Left renal cortex interstitium (tissue), 4 donors: ENCODE measurements at regions not wholly inside any gene's neighbourhood (a gene's known extent, or its start where the extent isn't known, plus 50 kb on each side); places are given as distances from the start of the nearest gene placed in this dataset.
A peak's percentile ranks its signal among the peaks of the same experiment; 100 is the strongest.
"Not testable (repeated sequence)": the region's sequence is repeated elsewhere in the genome, so short reads cannot be mapped to it uniquely, and the experiment has no call there.

ENCODE experiments used
- DNase-seq, 4 donors: peaks; one replicate each; pipeline ENCODE4 v3.0.0-alpha.2; 2013; ENCODE audit warnings: low read depth in 4 of 4, low spot score in 2 of 4, missing footprints in 1 of 4

GRCh38 chr10:46740368-46740767, 161.4 kb downstream of the SYT15 start:
- DNase-seq, result not testable (repeated sequence)

GRCh38 chr10:46749003-46749402, 162.2 kb upstream of the PTPN20 start:
- DNase-seq, result not testable (repeated sequence)

GRCh38 chr10:46749470-46749869, 161.8 kb upstream of the PTPN20 start:
- not testable (repeated sequence) for DNase-seq

- DNase-seq, result not testable (repeated sequence)
Observed at GRCh38 chr10:46753763-46754162, 157.5 kb upstream of the PTPN20 start.

- not testable (repeated sequence) for DNase-seq
Observed at GRCh38 chr10:46761471-46761870, 149.8 kb upstream of the PTPN20 start.

GRCh38 chr10:46768515-46769291, 142.5 kb upstream of the PTPN20 start:
- DNase-seq, result not testable (repeated sequence)

GRCh38 chr10:46773178-46773896, 137.9 kb upstream of the PTPN20 start:
- DNase-seq, result not testable (repeated sequence)

GRCh38 chr10:46773897-46774236, 137.4 kb upstream of the PTPN20 start:
- DNase-seq, result not testable (repeated sequence)

- not testable (repeated sequence) for DNase-seq
Observed at GRCh38 chr10:46774366-46774765, 136.9 kb upstream of the PTPN20 start.

- not testable (repeated sequence) for DNase-seq
Observed at GRCh38 chr10:46774945-46775667, 136.1 kb upstream of the PTPN20 start.

- not testable (repeated sequence) for DNase-seq
Observed at GRCh38 chr10:46775668-46776059, 135.6 kb upstream of the PTPN20 start.

- DNase-seq, result peak in 2 of 4 donors; percentile 43 to 49
Observed at GRCh38 chr10:46779571-46779970, 131.7 kb upstream of the PTPN20 start.

- not testable (repeated sequence) for DNase-seq
Observed at GRCh38 chr10:46780164-46780563, 131.1 kb upstream of the PTPN20 start.

- not testable (repeated sequence) for DNase-seq
Observed at GRCh38 chr10:46781001-46781400, 130.2 kb upstream of the PTPN20 start.

GRCh38 chr10:46782001-46782874, 129.0 kb upstream of the PTPN20 start:
- DNase-seq, result not testable (repeated sequence)

- DNase-seq, result not testable (repeated sequence)
Observed at GRCh38 chr10:46784665-46785064, 126.6 kb upstream of the PTPN20 start.

GRCh38 chr10:46786125-46786517, 125.1 kb upstream of the PTPN20 start:
- DNase-seq, result not testable (repeated sequence)

- DNase-seq, result peak; percentile 28 to 68 (median 54)
Observed at GRCh38 chr10:46786518-46787320, 124.5 kb upstream of the PTPN20 start.

GRCh38 chr10:46787321-46787615, 124.0 kb upstream of the PTPN20 start:
- DNase-seq, result peak in 1 of 4 donors; percentile 11
